ENCODE measurements at regions not wholly inside any gene's neighbourhood (a gene's known extent, or its start where the extent isn't known, plus 50 kb on each side); places are given as distances from the start of the nearest gene placed in this dataset.

GRCh38 chr2:180115675-180116074, 108.6 kb upstream of the CWC22 start:
- no peaks in the 10 kb centered on the region for H3K9me3 ChIP-seq (ENCODE audit: control insufficient read depth, low read depth, low read length)
- no peak overlapping the region for H2AFZ ChIP-seq (ENCODE audit: low read length)
- no peaks in the 10 kb centered on the region for H3K27me3 Mint-ChIP-seq (ENCODE audit: low read depth)
- H2BK5ac ChIP-seq (ENCODE audit: insufficient read length, low read length): no peak overlapping the region
- no peak overlapping the region for H4K91ac ChIP-seq (ENCODE audit: insufficient read length, low read depth, low read length)
- no peak overlapping the region for H3K9ac ChIP-seq (ENCODE audit: extremely low read depth, insufficient read length, low read length)
- no peak overlapping the region for H3K4me2 ChIP-seq (ENCODE audit: insufficient read depth, insufficient read length, low read length)
- peaks cover 0 to 2% of the 10 kb centered on the region in 2 experiments; a peak in 1 of 4 replicates for H3K4me1 Mint-ChIP-seq
- H4K5ac ChIP-seq (ENCODE audit: insufficient read length, low read depth, low read length): no peak overlapping the region
- no peak overlapping the region for H3K56ac ChIP-seq (ENCODE audit: insufficient read length, low read depth, low read length)
- H3K4ac ChIP-seq (ENCODE audit: low read depth, low read length): no peak overlapping the region
- H3K14ac ChIP-seq (ENCODE audit: insufficient read depth, low read length): no peak overlapping the region
- H2BK15ac ChIP-seq (ENCODE audit: low read depth, low read length): no peak overlapping the region
- H3T11ph ChIP-seq (ENCODE audit: low read length): no peak overlapping the region
- DNase-seq: no peak
- H4K8ac ChIP-seq (replicated peaks; ENCODE audit: insufficient read length, low read depth, low read length): no peak overlapping the region
- H3K4me1 ChIP-seq (ENCODE audit: insufficient read depth, low read length): no peaks in the 10 kb centered on the region
- H3K23me2 ChIP-seq (ENCODE audit: insufficient read length, low read depth, low read length, poor library complexity, severe bottlenecking): no peaks in the 10 kb centered on the region
- H4K20me1 ChIP-seq (ENCODE audit: control insufficient read depth, insufficient read depth, insufficient read length): no peaks in the 10 kb centered on the region
- TF ChIP-seq, protein P1, sequence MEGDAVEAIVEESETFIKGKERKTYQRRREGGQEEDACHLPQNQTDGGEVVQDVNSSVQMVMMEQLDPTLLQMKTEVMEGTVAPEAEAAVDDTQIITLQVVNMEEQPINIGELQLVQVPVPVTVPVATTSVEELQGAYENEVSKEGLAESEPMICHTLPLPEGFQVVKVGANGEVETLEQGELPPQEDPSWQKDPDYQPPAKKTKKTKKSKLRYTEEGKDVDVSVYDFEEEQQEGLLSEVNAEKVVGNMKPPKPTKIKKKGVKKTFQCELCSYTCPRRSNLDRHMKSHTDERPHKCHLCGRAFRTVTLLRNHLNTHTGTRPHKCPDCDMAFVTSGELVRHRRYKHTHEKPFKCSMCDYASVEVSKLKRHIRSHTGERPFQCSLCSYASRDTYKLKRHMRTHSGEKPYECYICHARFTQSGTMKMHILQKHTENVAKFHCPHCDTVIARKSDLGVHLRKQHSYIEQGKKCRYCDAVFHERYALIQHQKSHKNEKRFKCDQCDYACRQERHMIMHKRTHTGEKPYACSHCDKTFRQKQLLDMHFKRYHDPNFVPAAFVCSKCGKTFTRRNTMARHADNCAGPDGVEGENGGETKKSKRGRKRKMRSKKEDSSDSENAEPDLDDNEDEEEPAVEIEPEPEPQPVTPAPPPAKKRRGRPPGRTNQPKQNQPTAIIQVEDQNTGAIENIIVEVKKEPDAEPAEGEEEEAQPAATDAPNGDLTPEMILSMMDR (conservative IDR thresholded peaks at IDR 0.05): no peak
- no peak overlapping the region; a peak in 1 of 7 replicates for H3K27ac Mint-ChIP-seq
- no CpG with 5 or more reads among the region's 2 CpGs for WGBS (ENCODE audit: extremely low coverage, insufficient read length, low lambda C conversion rate)
- H3K4me3 Mint-ChIP-seq: no peak overlapping the region
- no peak overlapping the region for H2BK20ac ChIP-seq (ENCODE audit: low read depth, low read length, poor library complexity, severe bottlenecking)
- H2AK5ac ChIP-seq (ENCODE audit: insufficient read length, low read length): no peak overlapping the region
- H3K79me1 ChIP-seq (ENCODE audit: insufficient read depth, low read depth, low read length, poor library complexity, severe bottlenecking): no peaks in the 10 kb centered on the region
- no peaks in the 10 kb centered on the region for H3K27me3 ChIP-seq (ENCODE audit: insufficient read depth, low read length)
- H2BK12ac ChIP-seq (ENCODE audit: insufficient read length, low read depth, low read length): no peak overlapping the region
- H3K18ac ChIP-seq (ENCODE audit: insufficient read length, low read depth, low read length): no peak overlapping the region
- no peak overlapping the region for H3K23ac ChIP-seq (ENCODE audit: insufficient read length, low read depth, low read length)
- H2BK120ac ChIP-seq (ENCODE audit: low read depth, low read length, poor library complexity, severe bottlenecking): no peak overlapping the region
- H3K36me3 Mint-ChIP-seq (ENCODE audit: insufficient read depth in 1 of 3, low read depth in 3 of 3): peaks cover 0 to 8% (median 0%) of the 10 kb centered on the region in 3 experiments; a peak in 1 of 7 replicates
- H3K27ac ChIP-seq (ENCODE audit: insufficient read length, low read depth, low read length): no peak overlapping the region
- no peaks in the 10 kb centered on the region for H3K79me2 ChIP-seq (ENCODE audit: insufficient read depth, low read length)
- no peaks in the 10 kb centered on the region; a peak in 1 of 5 replicates for H3K9me3 Mint-ChIP-seq

All from H9 (cell line).